OCI-LY7 (cell line): ENCODE measurements at regions not wholly inside any gene's neighbourhood (a gene's known extent, or its start where the extent isn't known, plus 50 kb on each side); places are given as distances from the start of the nearest gene placed in this dataset.

ENCODE experiments used
- BruUV-seq: library from RNA; stranded (reverse); fragments of 400-500 nt; replicated peaks from 2 replicates; lab custom pipeline; 2021; lab: Mats Ljungman, UMichigan
- CTCF ChIA-PET: fragments of 300-600 bp; sonication (Branson Sonifier 250); formaldehyde crosslinking; loops from one replicate; lab custom pipeline; 2022; ENCODE audit warnings: antibody characterized with exemption; ENCODE audit not compliant: unreplicated experiment; lab: Charles Lee
- POLR2A ChIA-PET: fragments of 300-600 bp; sonication (Branson Sonifier 250); formaldehyde crosslinking; loops from one replicate; lab custom pipeline; 2022; ENCODE audit warnings: antibody characterized with exemption; lab: Charles Lee
- DNase-seq: peaks from one replicate; pipeline ENCODE4 v3.0.0-alpha.2; 2015; ENCODE audit warnings: low spot score
- H2AFZ ChIP-seq: fragments of 200-600 bp; sonication (generic), shearing (Covaris generic); 2 replicates; pipeline ENCODE4 v1.6.1; 2014; ENCODE audit warnings: mild to moderate bottlenecking, antibody characterized with exemption, low read length, moderate library complexity
- H3K27ac ChIP-seq: fragments of 200-600 bp; sonication (generic); 2 replicates; pipeline ENCODE4 v1.5.1; 2014; ENCODE audit warnings: mixed run types, low read depth, mild to moderate bottlenecking, moderate library complexity, low read length, inconsistent platforms; ENCODE audit not compliant: poor library complexity, severe bottlenecking
- H3K36me3 ChIP-seq: fragments of 200-600 bp; sonication (generic); 2 replicates; pipeline ENCODE4 v1.6.1; 2014; ENCODE audit warnings: mild to moderate bottlenecking, antibody characterized with exemption, low read length, moderate library complexity, mixed read lengths; ENCODE audit not compliant: insufficient read depth
- H3K4me1 ChIP-seq: fragments of 200-600 bp; sonication (generic); 2 replicates; pipeline ENCODE4 v1.5.1; 2014; ENCODE audit warnings: mild to moderate bottlenecking, low read length; ENCODE audit not compliant: insufficient read depth, poor library complexity, severe bottlenecking
- H3K4me2 ChIP-seq: fragments of 200-600 bp; sonication (generic); 2 replicates; pipeline ENCODE4 v1.6.1; 2014; ENCODE audit warnings: mild to moderate bottlenecking, low read length
- H3K4me3 ChIP-seq: fragments of 200-600 bp; sonication (generic); 2 replicates; pipeline ENCODE4 v1.5.1; 2014; ENCODE audit warnings: mild to moderate bottlenecking, low read depth, low read length; ENCODE audit not compliant: poor library complexity, severe bottlenecking
- H3K79me2 ChIP-seq: fragments of 200-600 bp; sonication (generic); 2 replicates; pipeline ENCODE4 v1.6.1; 2016; ENCODE audit warnings: low read depth, mild to moderate bottlenecking, low read length, moderate library complexity, mixed read lengths; ENCODE audit not compliant: insufficient read depth
- H3K9me2 ChIP-seq: fragments of 200-600 bp; sonication (generic); 2 replicates; pipeline ENCODE4 v1.6.1; 2016; ENCODE audit warnings: mild to moderate bottlenecking, low read length, mixed read lengths; ENCODE audit not compliant: insufficient read depth
- H3K9me3 ChIP-seq: fragments of 200-600 bp; sonication (generic); 2 replicates; pipeline ENCODE4 v1.6.1; 2014; ENCODE audit warnings: mild to moderate bottlenecking, mixed run types, low read length, mixed read lengths
- H4K20me1 ChIP-seq: fragments of 200-600 bp; sonication (generic); 2 replicates; pipeline ENCODE4 v1.6.1; 2014; ENCODE audit warnings: mild to moderate bottlenecking, antibody characterized with exemption, low read length, moderate library complexity, mixed read lengths; ENCODE audit not compliant: insufficient read depth
- CTCF ChIP-seq: fragments of 200-600 bp; sonication (generic); conservative IDR thresholded peaks from 2 replicates; pipeline ENCODE4 v1.5.1; 2014; ENCODE audit warnings: mild to moderate bottlenecking, antibody characterized with exemption, low read length, moderate library complexity, mixed read lengths
- EZH2phosphoT487 ChIP-seq: fragments of 200-600 bp; sonication (generic); IDR thresholded peaks from 2 replicates; pipeline ENCODE4 v1.6.1; 2018; ENCODE audit warnings: low read depth, borderline replicate concordance, mild to moderate bottlenecking, mixed run types, antibody characterized with exemption, low read length, moderate library complexity, mixed read lengths
- intact Hi-C: fragments of 100-400 bp; cut with micrococcal nuclease; formaldehyde crosslinking; loops from one replicate; pipeline ENCODE4 v1.10.0; 2022; ENCODE audit not compliant: unreplicated experiment

DNA sequence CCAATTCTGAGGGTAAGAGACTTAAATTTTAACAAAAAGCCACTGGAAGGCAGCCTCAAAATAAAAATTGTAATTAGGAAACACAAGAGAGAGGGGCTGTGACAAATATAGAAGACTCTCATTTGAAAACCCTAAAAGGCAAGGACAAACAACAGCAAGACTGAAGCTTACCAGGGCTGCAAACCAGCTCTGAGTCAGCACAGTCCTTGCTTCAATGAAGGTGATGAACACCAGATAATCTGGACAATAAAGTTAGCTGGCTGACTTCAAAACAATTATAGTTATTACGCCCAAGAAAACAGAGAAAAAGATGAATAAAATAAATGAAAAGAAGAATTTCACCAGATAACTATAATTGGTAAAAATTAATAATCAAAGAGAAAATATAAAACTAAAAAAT, 149.3 kb upstream of the NSMCE3 start:
- BruUV-seq: no TSS peak
- CTCF ChIA-PET: no interaction called here

GRCh38 chr15:29418178-29418577, 148.6 kb upstream of the NSMCE3 start:
- no TSS peak for BruUV-seq
- Histone ChIP-seq H4K20me1 (no peaks in the 10 kb centered on the region), H3K27ac (no peak overlapping the region), H3K9me2 (no peaks in the 10 kb centered on the region), H3K9me3 (no peaks in the 10 kb centered on the region), H3K79me2 (no peaks in the 10 kb centered on the region), H3K4me1 (no peaks in the 10 kb centered on the region), H3K36me3 (no peaks in the 10 kb centered on the region), H3K4me2 (no peak overlapping the region), H3K4me3 (no peak overlapping the region), H2AFZ (no peak overlapping the region)
- ChIA-PET CTCF (interaction anchor here (0.5 kb wide), 1 partner anchor 72 kb away, joined by 4 read pairs; no protein-coding TSS in a partner anchor), POLR2A (interaction anchor here (0.6 kb wide), 1 partner anchor 63 kb away, joined by 4 read pairs; no protein-coding TSS in a partner anchor)
- intact Hi-C loops: no loop called here
- DNase-seq: no peak
- no peak for TF ChIP-seq CTCF
- TF ChIP-seq EZH2phosphoT487: no peak

More for the DNA sequence above, 149.3 kb upstream of the NSMCE3 start:
- POLR2A ChIA-PET: no interaction called here
- Histone ChIP-seq H2AFZ (no peak overlapping the region), H3K4me1 (no peaks in the 10 kb centered on the region), H4K20me1 (no peaks in the 10 kb centered on the region), H3K36me3 (no peaks in the 10 kb centered on the region), H3K27ac (no peak overlapping the region), H3K9me2 (no peaks in the 10 kb centered on the region), H3K4me2 (no peak overlapping the region), H3K9me3 (peaks cover 1% of the 10 kb centered on the region; the same call in 1 of the 2 replicates), H3K4me3 (no peak overlapping the region), H3K79me2 (no peaks in the 10 kb centered on the region)
- TF ChIP-seq CTCF (no peak), EZH2phosphoT487 (no peak)
- no peak for DNase-seq
- intact Hi-C loops: no loop called here

DNA sequence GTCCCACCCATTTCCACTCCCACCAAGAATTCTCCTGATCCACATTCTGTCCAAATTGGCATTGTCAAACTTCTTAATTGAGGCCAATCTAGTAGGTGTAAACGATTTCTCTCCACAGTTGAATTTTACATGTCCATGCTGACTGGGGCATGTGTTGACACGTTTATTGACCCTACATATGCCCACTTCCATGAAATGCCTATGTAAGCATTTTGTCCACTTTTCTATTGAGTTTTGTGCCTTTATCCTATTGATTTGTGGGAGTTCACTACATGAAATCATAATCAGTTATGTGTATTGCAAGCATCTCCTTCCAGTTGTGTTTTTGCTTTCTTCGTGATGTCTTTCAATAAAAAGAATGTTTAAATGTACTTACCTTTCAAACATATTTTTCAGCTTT, 141.7 kb upstream of the NSMCE3 start:
- H2AFZ ChIP-seq: no peak overlapping the region
- DNase-seq: no peak
- no peak for TF ChIP-seq CTCF
- no peak for TF ChIP-seq EZH2phosphoT487
- H3K27ac ChIP-seq: no peak overlapping the region
- no peaks in the 10 kb centered on the region for H4K20me1 ChIP-seq
- ChIA-PET CTCF (interaction anchor here (0.6 kb wide), 1 partner anchor 156 kb away, joined by 3 read pairs; no protein-coding TSS in a partner anchor), POLR2A (no interaction called here)
- no peak overlapping the region for H3K4me3 ChIP-seq
- no peaks in the 10 kb centered on the region for H3K9me2 ChIP-seq
- no peak overlapping the region for H3K4me2 ChIP-seq
- intact Hi-C loops: no loop called here
- no TSS peak for BruUV-seq
- H3K36me3 ChIP-seq: no peaks in the 10 kb centered on the region
- H3K4me1 ChIP-seq: no peaks in the 10 kb centered on the region
- no peaks in the 10 kb centered on the region for H3K9me3 ChIP-seq
- H3K79me2 ChIP-seq: no peaks in the 10 kb centered on the region
